Stimulated activated CD4-positive, alpha-beta T cell treated with anti-CD3 and anti-CD28 coated beads, Interleukin-2, amount 100 ng/mL, for 48 hours (primary cell): ENCODE measurements at regions not wholly inside any gene's neighbourhood (a gene's known extent, or its start where the extent isn't known, plus 50 kb on each side); places are given as distances from the start of the nearest gene placed in this dataset.

ENCODE experiments used
- DNase-seq, 2 donors: peaks; one replicate each; pipeline ENCODE4 v3.0.0-alpha.2; 2020

- no peak for DNase-seq
Measured at GRCh38 chr18:27687351-27687979, 489.5 kb downstream of the CDH2 start.

GRCh38 chr18:27685807-27686412, 491.0 kb downstream of the CDH2 start:
- DNase-seq: peak in 1 of 2 donors; percentile 1

GRCh38 chr18:27685091-27685490, 491.8 kb downstream of the CDH2 start:
- no peak for DNase-seq

GRCh38 chr18:27674411-27674810, 489.3 kb upstream of the CHST9 start:
- DNase-seq: no peak

GRCh38 chr18:27673861-27674260, 488.8 kb upstream of the CHST9 start:
- DNase-seq: no peak

- DNase-seq: no peak
Measured at GRCh38 chr18:27668158-27668557, 483.1 kb upstream of the CHST9 start.

- DNase-seq: no peak
Measured at GRCh38 chr18:27667064-27667463, 482.0 kb upstream of the CHST9 start.

- DNase-seq: no peak
Measured at GRCh38 chr18:27666016-27666415, 480.9 kb upstream of the CHST9 start.

GRCh38 chr18:27665264-27665799, 480.2 kb upstream of the CHST9 start:
- no peak for DNase-seq

- DNase-seq: no peak
Measured at GRCh38 chr18:27662949-27663348, 477.8 kb upstream of the CHST9 start.

GRCh38 chr18:27662537-27662936, 477.4 kb upstream of the CHST9 start:
- no peak for DNase-seq

- no peak for DNase-seq
Measured at GRCh38 chr18:27661320-27662018, 476.4 kb upstream of the CHST9 start.

GRCh38 chr18:27656905-27657304, 471.8 kb upstream of the CHST9 start:
- no peak for DNase-seq

GRCh38 chr18:27656167-27656778, 471.2 kb upstream of the CHST9 start:
- DNase-seq: no peak

GRCh38 chr18:27653247-27653646, 468.1 kb upstream of the CHST9 start:
- DNase-seq: no peak

GRCh38 chr18:27652480-27653121, 467.5 kb upstream of the CHST9 start:
- no peak for DNase-seq

GRCh38 chr18:27649621-27650020, 464.5 kb upstream of the CHST9 start:
- no peak for DNase-seq

- no peak for DNase-seq
Measured at GRCh38 chr18:27645929-27646328, 460.8 kb upstream of the CHST9 start.

GRCh38 chr18:27636576-27637085, 451.5 kb upstream of the CHST9 start:
- DNase-seq: no peak

GRCh38 chr18:27632706-27633105, 447.6 kb upstream of the CHST9 start:
- no peak for DNase-seq

- DNase-seq: no peak
Measured at GRCh38 chr18:27627927-27628326, 442.8 kb upstream of the CHST9 start.

GRCh38 chr18:27621236-27621890, 436.3 kb upstream of the CHST9 start:
- DNase-seq: no peak
